ENCODE measurements at regions not wholly inside any gene's neighbourhood (a gene's known extent, or its start where the extent isn't known, plus 50 kb on each side); places are given as distances from the start of the nearest gene placed in this dataset.

DNA sequence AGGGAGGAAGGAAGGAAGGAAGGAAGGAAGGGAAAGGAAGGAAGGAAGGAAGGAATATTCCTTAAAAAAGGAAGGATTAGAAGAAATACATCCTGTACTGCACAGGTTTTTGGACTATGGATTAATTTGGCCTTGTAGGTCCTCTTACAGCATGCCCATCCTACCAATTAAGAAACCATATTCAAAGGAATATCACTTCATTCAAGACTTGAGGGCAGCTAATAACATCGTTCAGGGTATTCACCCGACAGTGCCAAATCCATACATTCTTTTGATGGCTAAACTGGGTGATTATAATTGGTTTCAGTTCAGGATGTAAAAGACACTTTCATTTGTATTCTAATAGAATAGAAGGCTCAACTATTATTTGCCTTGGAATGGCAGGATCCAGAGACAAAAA is 410.3 kb downstream of the PLOD2 start:
- TF ChIP-seq YY1 (IDR thresholded peaks at IDR 0.05) (no peak), TAF1 (conservative IDR thresholded peaks at IDR 0.05) (no peak), HNF4G (IDR thresholded peaks at IDR 0.05) (no peak)
- TF ChIP-seq, protein P1, sequence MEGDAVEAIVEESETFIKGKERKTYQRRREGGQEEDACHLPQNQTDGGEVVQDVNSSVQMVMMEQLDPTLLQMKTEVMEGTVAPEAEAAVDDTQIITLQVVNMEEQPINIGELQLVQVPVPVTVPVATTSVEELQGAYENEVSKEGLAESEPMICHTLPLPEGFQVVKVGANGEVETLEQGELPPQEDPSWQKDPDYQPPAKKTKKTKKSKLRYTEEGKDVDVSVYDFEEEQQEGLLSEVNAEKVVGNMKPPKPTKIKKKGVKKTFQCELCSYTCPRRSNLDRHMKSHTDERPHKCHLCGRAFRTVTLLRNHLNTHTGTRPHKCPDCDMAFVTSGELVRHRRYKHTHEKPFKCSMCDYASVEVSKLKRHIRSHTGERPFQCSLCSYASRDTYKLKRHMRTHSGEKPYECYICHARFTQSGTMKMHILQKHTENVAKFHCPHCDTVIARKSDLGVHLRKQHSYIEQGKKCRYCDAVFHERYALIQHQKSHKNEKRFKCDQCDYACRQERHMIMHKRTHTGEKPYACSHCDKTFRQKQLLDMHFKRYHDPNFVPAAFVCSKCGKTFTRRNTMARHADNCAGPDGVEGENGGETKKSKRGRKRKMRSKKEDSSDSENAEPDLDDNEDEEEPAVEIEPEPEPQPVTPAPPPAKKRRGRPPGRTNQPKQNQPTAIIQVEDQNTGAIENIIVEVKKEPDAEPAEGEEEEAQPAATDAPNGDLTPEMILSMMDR (IDR thresholded peaks at IDR 0.05; ENCODE audit: low read depth, low read length, missing input control), result no peak
- TF ChIP-seq, protein P2, sequence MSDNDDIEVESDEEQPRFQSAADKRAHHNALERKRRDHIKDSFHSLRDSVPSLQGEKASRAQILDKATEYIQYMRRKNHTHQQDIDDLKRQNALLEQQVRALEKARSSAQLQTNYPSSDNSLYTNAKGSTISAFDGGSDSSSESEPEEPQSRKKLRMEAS (IDR thresholded peaks at IDR 0.05), result no peak
- TF ChIP-seq, protein P3, sequence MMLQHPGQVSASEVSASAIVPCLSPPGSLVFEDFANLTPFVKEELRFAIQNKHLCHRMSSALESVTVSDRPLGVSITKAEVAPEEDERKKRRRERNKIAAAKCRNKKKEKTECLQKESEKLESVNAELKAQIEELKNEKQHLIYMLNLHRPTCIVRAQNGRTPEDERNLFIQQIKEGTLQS (IDR thresholded peaks at IDR 0.05), result no peak
- TF ChIP-seq, protein P4, sequence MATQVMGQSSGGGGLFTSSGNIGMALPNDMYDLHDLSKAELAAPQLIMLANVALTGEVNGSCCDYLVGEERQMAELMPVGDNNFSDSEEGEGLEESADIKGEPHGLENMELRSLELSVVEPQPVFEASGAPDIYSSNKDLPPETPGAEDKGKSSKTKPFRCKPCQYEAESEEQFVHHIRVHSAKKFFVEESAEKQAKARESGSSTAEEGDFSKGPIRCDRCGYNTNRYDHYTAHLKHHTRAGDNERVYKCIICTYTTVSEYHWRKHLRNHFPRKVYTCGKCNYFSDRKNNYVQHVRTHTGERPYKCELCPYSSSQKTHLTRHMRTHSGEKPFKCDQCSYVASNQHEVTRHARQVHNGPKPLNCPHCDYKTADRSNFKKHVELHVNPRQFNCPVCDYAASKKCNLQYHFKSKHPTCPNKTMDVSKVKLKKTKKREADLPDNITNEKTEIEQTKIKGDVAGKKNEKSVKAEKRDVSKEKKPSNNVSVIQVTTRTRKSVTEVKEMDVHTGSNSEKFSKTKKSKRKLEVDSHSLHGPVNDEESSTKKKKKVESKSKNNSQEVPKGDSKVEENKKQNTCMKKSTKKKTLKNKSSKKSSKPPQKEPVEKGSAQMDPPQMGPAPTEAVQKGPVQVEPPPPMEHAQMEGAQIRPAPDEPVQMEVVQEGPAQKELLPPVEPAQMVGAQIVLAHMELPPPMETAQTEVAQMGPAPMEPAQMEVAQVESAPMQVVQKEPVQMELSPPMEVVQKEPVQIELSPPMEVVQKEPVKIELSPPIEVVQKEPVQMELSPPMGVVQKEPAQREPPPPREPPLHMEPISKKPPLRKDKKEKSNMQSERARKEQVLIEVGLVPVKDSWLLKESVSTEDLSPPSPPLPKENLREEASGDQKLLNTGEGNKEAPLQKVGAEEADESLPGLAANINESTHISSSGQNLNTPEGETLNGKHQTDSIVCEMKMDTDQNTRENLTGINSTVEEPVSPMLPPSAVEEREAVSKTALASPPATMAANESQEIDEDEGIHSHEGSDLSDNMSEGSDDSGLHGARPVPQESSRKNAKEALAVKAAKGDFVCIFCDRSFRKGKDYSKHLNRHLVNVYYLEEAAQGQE (IDR thresholded peaks at IDR 0.05), result no peak
- TF ChIP-seq, protein P5, sequence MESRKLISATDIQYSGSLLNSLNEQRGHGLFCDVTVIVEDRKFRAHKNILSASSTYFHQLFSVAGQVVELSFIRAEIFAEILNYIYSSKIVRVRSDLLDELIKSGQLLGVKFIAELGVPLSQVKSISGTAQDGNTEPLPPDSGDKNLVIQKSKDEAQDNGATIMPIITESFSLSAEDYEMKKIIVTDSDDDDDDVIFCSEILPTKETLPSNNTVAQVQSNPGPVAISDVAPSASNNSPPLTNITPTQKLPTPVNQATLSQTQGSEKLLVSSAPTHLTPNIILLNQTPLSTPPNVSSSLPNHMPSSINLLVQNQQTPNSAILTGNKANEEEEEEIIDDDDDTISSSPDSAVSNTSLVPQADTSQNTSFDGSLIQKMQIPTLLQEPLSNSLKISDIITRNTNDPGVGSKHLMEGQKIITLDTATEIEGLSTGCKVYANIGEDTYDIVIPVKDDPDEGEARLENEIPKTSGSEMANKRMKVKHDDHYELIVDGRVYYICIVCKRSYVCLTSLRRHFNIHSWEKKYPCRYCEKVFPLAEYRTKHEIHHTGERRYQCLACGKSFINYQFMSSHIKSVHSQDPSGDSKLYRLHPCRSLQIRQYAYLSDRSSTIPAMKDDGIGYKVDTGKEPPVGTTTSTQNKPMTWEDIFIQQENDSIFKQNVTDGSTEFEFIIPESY (IDR thresholded peaks at IDR 0.05), result no peak
